ENCODE measurements at regions not wholly inside any gene's neighbourhood (a gene's known extent, or its start where the extent isn't known, plus 50 kb on each side); places are given as distances from the start of the nearest gene placed in this dataset.
"Not testable (repeated sequence)": the region's sequence is repeated elsewhere in the genome, so short reads cannot be mapped to it uniquely, and the experiment has no call there.

- TF ChIP-seq, protein P1, sequence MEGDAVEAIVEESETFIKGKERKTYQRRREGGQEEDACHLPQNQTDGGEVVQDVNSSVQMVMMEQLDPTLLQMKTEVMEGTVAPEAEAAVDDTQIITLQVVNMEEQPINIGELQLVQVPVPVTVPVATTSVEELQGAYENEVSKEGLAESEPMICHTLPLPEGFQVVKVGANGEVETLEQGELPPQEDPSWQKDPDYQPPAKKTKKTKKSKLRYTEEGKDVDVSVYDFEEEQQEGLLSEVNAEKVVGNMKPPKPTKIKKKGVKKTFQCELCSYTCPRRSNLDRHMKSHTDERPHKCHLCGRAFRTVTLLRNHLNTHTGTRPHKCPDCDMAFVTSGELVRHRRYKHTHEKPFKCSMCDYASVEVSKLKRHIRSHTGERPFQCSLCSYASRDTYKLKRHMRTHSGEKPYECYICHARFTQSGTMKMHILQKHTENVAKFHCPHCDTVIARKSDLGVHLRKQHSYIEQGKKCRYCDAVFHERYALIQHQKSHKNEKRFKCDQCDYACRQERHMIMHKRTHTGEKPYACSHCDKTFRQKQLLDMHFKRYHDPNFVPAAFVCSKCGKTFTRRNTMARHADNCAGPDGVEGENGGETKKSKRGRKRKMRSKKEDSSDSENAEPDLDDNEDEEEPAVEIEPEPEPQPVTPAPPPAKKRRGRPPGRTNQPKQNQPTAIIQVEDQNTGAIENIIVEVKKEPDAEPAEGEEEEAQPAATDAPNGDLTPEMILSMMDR (IDR thresholded peaks at IDR 0.05; ENCODE audit: low read depth, low read length, poor library complexity, severe bottlenecking): no peak
- no peak for TF ChIP-seq EZH2phosphoT487 (IDR thresholded peaks at IDR 0.05; ENCODE audit: borderline replicate concordance, low read length)
- no peaks in the 10 kb centered on the region for H3K36me3 ChIP-seq (ENCODE audit: control insufficient read depth, low read length)
- H3K4me3 ChIP-seq (ENCODE audit: low read length): no peak overlapping the region
- H3K9me2 ChIP-seq (replicated peaks; ENCODE audit: control insufficient read depth, low read length): no peaks in the 10 kb centered on the region
- H3K27ac ChIP-seq (ENCODE audit: low read depth, low read length): no peak overlapping the region
- no peaks in the 10 kb centered on the region for H3K79me2 ChIP-seq (ENCODE audit: control insufficient read depth, low read length)
- H4K20me1 ChIP-seq (ENCODE audit: control insufficient read depth, insufficient read depth, low read depth, low read length): no peaks in the 10 kb centered on the region
- H3K27me3 ChIP-seq (ENCODE audit: control insufficient read depth, low read length): peaks cover 25% of the 10 kb centered on the region
- H3F3A ChIP-seq (ENCODE audit: control insufficient read depth, insufficient read depth): no peaks in the 10 kb centered on the region
- H3K4me2 ChIP-seq (ENCODE audit: low read length): no peak overlapping the region
- H3K9me3 ChIP-seq (ENCODE audit: control insufficient read depth, insufficient read depth, low read length): no peaks in the 10 kb centered on the region
- H3K4me1 ChIP-seq (ENCODE audit: control insufficient read depth, low read length): no peaks in the 10 kb centered on the region
These were observed 66.1 kb upstream of the WNT4 start for GRCh38 chr1:22208973-22209378.

DNA sequence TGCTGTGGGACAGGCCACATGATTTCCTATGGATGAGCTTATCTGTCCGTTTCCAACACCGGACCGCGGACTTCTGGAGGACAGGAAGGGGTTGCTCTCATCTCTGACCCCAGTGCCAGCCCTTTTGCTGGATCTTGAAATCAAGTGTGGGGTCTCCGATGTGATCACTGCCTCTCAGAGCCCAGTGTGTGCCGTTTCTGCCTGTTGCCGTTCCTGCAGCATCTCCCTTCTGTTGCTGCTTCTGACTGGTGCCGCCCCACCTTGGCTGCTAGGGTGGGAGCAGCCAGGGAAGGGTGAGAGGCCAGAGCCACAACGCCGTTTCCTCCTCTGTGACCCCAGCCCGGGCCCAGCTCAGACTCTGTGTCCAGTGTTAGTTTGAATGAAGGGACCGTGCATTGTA is 67.3 kb upstream of the WNT4 start:
- no peaks in the 10 kb centered on the region for H3F3A ChIP-seq (ENCODE audit: control insufficient read depth, insufficient read depth)
- H3K4me3 ChIP-seq (ENCODE audit: low read length): no peak overlapping the region
- H3K9me2 ChIP-seq (replicated peaks; ENCODE audit: control insufficient read depth, low read length): no peaks in the 10 kb centered on the region
- H3K9me3 ChIP-seq (ENCODE audit: control insufficient read depth, insufficient read depth, low read length): no peaks in the 10 kb centered on the region
- H3K27me3 ChIP-seq (ENCODE audit: control insufficient read depth, low read length): peaks cover 25% of the 10 kb centered on the region
- H3K79me2 ChIP-seq (ENCODE audit: control insufficient read depth, low read length): no peaks in the 10 kb centered on the region
- H3K4me2 ChIP-seq (ENCODE audit: low read length): no peak overlapping the region
- H4K20me1 ChIP-seq (ENCODE audit: control insufficient read depth, insufficient read depth, low read depth, low read length): no peaks in the 10 kb centered on the region
- H3K27ac ChIP-seq (ENCODE audit: low read depth, low read length): no peak overlapping the region
- H3K4me1 ChIP-seq (ENCODE audit: control insufficient read depth, low read length): no peaks in the 10 kb centered on the region
- H3K36me3 ChIP-seq (ENCODE audit: control insufficient read depth, low read length): no peaks in the 10 kb centered on the region
- TF ChIP-seq EZH2phosphoT487 (IDR thresholded peaks at IDR 0.05; ENCODE audit: borderline replicate concordance, low read length): no peak
- TF ChIP-seq, protein P1 (IDR thresholded peaks at IDR 0.05; ENCODE audit: low read depth, low read length, poor library complexity, severe bottlenecking): no peak

GRCh38 chr1:22210636-22211035 is 67.7 kb upstream of the WNT4 start:
- Histone ChIP-seq H3K4me3 (ENCODE audit: low read length) (no peak overlapping the region), H3K4me1 (ENCODE audit: control insufficient read depth, low read length) (no peaks in the 10 kb centered on the region)

DNA sequence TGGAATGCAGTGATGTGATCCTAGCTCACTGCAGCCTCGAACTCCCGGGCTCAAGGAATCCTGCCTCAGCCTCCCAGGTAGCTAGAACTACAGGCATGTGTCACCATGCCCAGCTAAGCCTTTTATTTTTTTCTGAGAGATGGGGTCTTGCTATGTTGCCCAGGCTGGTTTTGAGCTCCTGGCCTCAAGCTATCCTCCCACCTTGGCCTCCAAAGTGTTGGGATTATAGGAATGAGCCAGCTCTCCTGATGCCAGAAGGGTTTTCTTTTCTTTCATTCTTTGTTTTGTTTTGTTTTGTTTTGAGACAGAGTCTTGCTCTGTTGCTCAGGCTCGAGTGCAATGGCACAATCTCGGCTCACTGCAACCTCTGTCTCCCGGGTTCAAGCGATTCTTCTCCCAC is 68.6 kb upstream of the WNT4 start:
- not testable (repeated sequence) for H3K79me2 ChIP-seq (ENCODE audit: control insufficient read depth, low read length); H3K4me3 ChIP-seq (ENCODE audit: low read length); H3K9me2 ChIP-seq (replicated peaks; ENCODE audit: control insufficient read depth, low read length); H4K20me1 ChIP-seq (ENCODE audit: control insufficient read depth, insufficient read depth, low read depth, low read length); H3K4me2 ChIP-seq (ENCODE audit: low read length); H3K4me1 ChIP-seq (ENCODE audit: control insufficient read depth, low read length); H3K36me3 ChIP-seq (ENCODE audit: control insufficient read depth, low read length); H3F3A ChIP-seq (ENCODE audit: control insufficient read depth, insufficient read depth); H3K9me3 ChIP-seq (ENCODE audit: control insufficient read depth, insufficient read depth, low read length); H3K27ac ChIP-seq (ENCODE audit: low read depth, low read length)
- H3K27me3 ChIP-seq (ENCODE audit: control insufficient read depth, low read length): peaks cover 25% of the 10 kb centered on the region

More at GRCh38 chr1:22210636-22211035, 67.7 kb upstream of the WNT4 start:
- H3K27me3 ChIP-seq (ENCODE audit: control insufficient read depth, low read length): peaks cover 25% of the 10 kb centered on the region
- no peaks in the 10 kb centered on the region for H3K9me2 ChIP-seq (replicated peaks; ENCODE audit: control insufficient read depth, low read length)
- no peaks in the 10 kb centered on the region for H3F3A ChIP-seq (ENCODE audit: control insufficient read depth, insufficient read depth)
- H3K4me2 ChIP-seq (ENCODE audit: low read length): no peak overlapping the region
- TF ChIP-seq, protein P1 (IDR thresholded peaks at IDR 0.05; ENCODE audit: low read depth, low read length, poor library complexity, severe bottlenecking): no peak
- TF ChIP-seq EZH2phosphoT487 (IDR thresholded peaks at IDR 0.05; ENCODE audit: borderline replicate concordance, low read length): no peak
- H3K79me2 ChIP-seq (ENCODE audit: control insufficient read depth, low read length): no peaks in the 10 kb centered on the region
- H3K36me3 ChIP-seq (ENCODE audit: control insufficient read depth, low read length): no peaks in the 10 kb centered on the region
- no peaks in the 10 kb centered on the region for H4K20me1 ChIP-seq (ENCODE audit: control insufficient read depth, insufficient read depth, low read depth, low read length)
- H3K27ac ChIP-seq (ENCODE audit: low read depth, low read length): no peak overlapping the region
- H3K9me3 ChIP-seq (ENCODE audit: control insufficient read depth, insufficient read depth, low read length): no peaks in the 10 kb centered on the region
